OCI-LY3 (cell line): ENCODE measurements at regions not wholly inside any gene's neighbourhood (a gene's known extent, or its start where the extent isn't known, plus 50 kb on each side); places are given as distances from the start of the nearest gene placed in this dataset.
A peak's percentile ranks its signal among the peaks of the same experiment; 100 is the strongest.

Experiments used
- H2AFZ ChIP-seq: fragments of 200-600, 300-600 bp; shearing (Covaris generic); 2 replicates; pipeline ENCODE4 v1.6.0; 2014; ENCODE audit warnings: antibody characterized with exemption, low read depth, low read length
- H3K27ac ChIP-seq: fragments of 200-600, 300-600 bp; sonication (generic); 2 replicates; pipeline ENCODE4 v1.5.1; 2014; ENCODE audit warnings: mild to moderate bottlenecking, low read length, moderate library complexity, mixed read lengths
- H3K27me3 ChIP-seq: fragments of 200-600, 300-600 bp; sonication (generic); 2 replicates; pipeline ENCODE4 v1.6.1; 2014; ENCODE audit warnings: low read depth, low read length, mixed read lengths
- H3K36me3 ChIP-seq: fragments of 200-600, 300-600 bp; sonication (generic); replicated peaks from 2 replicates; pipeline ENCODE3; 2014; ENCODE audit warnings: low read depth, low read length, mixed read lengths
- H3K4me1 ChIP-seq: fragments of 300-600, 200-600 bp; sonication (generic); 2 replicates; pipeline ENCODE4 v1.6.1; 2014; ENCODE audit warnings: low read length, mixed read lengths
- H3K4me2 ChIP-seq: fragments of 200-600, 300-600 bp; sonication (generic); 2 replicates; pipeline ENCODE4 v1.6.1; 2014; ENCODE audit warnings: low read length, mixed read lengths
- H3K4me3 ChIP-seq: fragments of 300-600, 200-600 bp; sonication (generic); 2 replicates; pipeline ENCODE4 v1.5.1; 2014; ENCODE audit warnings: antibody characterized with exemption, mild to moderate bottlenecking, low read length, moderate library complexity
- H3K79me2 ChIP-seq: fragments of 300-600, 200-600 bp; shearing (Covaris generic); 2 replicates; pipeline ENCODE4 v1.6.1; 2014; ENCODE audit warnings: mild to moderate bottlenecking, low read length, mixed read lengths
- H3K9ac ChIP-seq: fragments of 300-600, 200-600 bp; shearing (Covaris generic); 2 replicates; pipeline ENCODE4 v1.6.0; 2014; ENCODE audit warnings: mild to moderate bottlenecking, low read length, moderate library complexity
- H3K9me3 ChIP-seq: fragments of 200-600, 300-600 bp; shearing (Covaris generic); 2 replicates; pipeline ENCODE4 v1.6.1; 2014; ENCODE audit warnings: low read length, mixed read lengths; ENCODE audit not compliant: insufficient read depth
- H4K20me1 ChIP-seq: fragments of 200-600, 300-600 bp; sonication (generic); 2 replicates; pipeline ENCODE4 v1.6.1; 2016; ENCODE audit warnings: low read length, mixed read lengths; ENCODE audit not compliant: insufficient read depth
- EZH2phosphoT487 ChIP-seq: fragments of 200-600 bp; shearing (Covaris generic); IDR thresholded peaks from 2 replicates; pipeline ENCODE4 v1.6.1; 2018; ENCODE audit warnings: antibody characterized with exemption, mixed run types, low read depth
- TF ChIP-seq, protein P1 (sequence below): fragments of 200-600, 300-600 bp; sonication (generic); IDR thresholded peaks from 2 replicates; pipeline ENCODE4 v1.5.1; 2014; ENCODE audit warnings: antibody characterized with exemption, low read length, low read depth

GRCh38 chr2:120815292-120815691 is 79.6 kb downstream of the GLI2 start:
- Histone ChIP-seq H3K4me2 (peak overlapping the region; percentile 14; the same call in 1 of the 2 replicates), H3K9me3 (no peaks in the 10 kb centered on the region), H3K79me2 (no peaks in the 10 kb centered on the region), H4K20me1 (no peaks in the 10 kb centered on the region), H3K4me1 (no peaks in the 10 kb centered on the region), H3K27me3 (peaks cover 6% of the 10 kb centered on the region; the same call in 1 of the 2 replicates), H2AFZ (no peak overlapping the region), H3K4me3 (no peak overlapping the region), H3K36me3 (no peaks in the 10 kb centered on the region), H3K27ac (no peak overlapping the region), H3K9ac (no peak overlapping the region)
- TF ChIP-seq, protein P1, sequence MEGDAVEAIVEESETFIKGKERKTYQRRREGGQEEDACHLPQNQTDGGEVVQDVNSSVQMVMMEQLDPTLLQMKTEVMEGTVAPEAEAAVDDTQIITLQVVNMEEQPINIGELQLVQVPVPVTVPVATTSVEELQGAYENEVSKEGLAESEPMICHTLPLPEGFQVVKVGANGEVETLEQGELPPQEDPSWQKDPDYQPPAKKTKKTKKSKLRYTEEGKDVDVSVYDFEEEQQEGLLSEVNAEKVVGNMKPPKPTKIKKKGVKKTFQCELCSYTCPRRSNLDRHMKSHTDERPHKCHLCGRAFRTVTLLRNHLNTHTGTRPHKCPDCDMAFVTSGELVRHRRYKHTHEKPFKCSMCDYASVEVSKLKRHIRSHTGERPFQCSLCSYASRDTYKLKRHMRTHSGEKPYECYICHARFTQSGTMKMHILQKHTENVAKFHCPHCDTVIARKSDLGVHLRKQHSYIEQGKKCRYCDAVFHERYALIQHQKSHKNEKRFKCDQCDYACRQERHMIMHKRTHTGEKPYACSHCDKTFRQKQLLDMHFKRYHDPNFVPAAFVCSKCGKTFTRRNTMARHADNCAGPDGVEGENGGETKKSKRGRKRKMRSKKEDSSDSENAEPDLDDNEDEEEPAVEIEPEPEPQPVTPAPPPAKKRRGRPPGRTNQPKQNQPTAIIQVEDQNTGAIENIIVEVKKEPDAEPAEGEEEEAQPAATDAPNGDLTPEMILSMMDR = no peak
- no peak for TF ChIP-seq EZH2phosphoT487

DNA sequence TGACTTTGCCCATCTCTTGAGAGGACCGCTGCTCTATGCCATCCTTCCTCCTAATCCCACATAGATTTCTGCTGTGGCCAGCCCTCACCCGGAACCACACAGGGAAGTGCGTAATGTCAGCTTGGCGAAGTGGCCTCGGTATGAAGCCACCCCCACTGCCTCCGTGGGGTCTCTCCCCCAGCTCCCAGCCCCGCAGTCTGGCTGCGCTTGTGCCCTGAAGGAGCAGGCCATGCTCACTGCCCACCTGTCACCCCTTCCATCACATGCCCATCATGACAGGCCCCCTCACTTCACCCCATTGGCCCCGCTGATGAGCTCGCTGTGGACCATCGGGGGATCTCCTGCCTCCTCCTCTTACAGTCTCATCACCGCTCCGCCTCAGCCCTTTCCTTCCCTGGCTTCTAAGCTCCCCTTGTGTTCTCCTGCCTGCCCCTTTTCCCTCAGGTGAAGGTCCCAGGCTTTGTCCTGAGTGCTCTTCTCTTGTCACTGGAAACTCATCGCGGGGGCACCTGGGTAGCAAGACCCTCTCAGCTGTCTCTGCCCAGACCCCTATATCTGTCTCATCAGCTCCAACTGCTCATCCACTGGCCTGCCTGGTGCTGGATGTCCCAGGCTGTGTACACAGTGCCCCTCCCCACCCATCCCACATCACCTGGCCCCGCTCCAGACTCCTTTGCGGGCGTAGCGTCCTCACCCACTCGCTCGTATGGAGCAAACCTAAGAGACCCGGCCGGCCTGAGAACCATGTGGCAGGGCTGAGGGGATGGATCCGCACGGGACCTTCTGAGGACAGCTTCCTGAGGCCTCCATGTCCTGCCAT is 81.7 kb downstream of the GLI2 start:
- H3K4me3 ChIP-seq = no peak overlapping the region
- H3K9me3 ChIP-seq = no peaks in the 10 kb centered on the region
- no peak overlapping the region for H3K4me2 ChIP-seq
- H3K9ac ChIP-seq = no peak overlapping the region
- no peaks in the 10 kb centered on the region for H3K79me2 ChIP-seq
- TF ChIP-seq, protein P1 = no peak
- no peak for TF ChIP-seq EZH2phosphoT487
- no peaks in the 10 kb centered on the region for H3K36me3 ChIP-seq
- peaks cover 12% of the 10 kb centered on the region; the same call in 1 of the 2 replicates for H3K27me3 ChIP-seq
- H3K27ac ChIP-seq = no peak overlapping the region
- H4K20me1 ChIP-seq = no peaks in the 10 kb centered on the region
- no peaks in the 10 kb centered on the region for H3K4me1 ChIP-seq
- no peak overlapping the region for H2AFZ ChIP-seq

GRCh38 chr2:120817956-120818325 is 82.3 kb downstream of the GLI2 start:
- Histone ChIP-seq H3K27me3 (peaks cover 12% of the 10 kb centered on the region; the same call in 1 of the 2 replicates), H3K9me3 (no peaks in the 10 kb centered on the region), H3K4me1 (no peaks in the 10 kb centered on the region), H2AFZ (no peak overlapping the region), H3K4me3 (no peak overlapping the region), H3K4me2 (no peak overlapping the region), H3K79me2 (no peaks in the 10 kb centered on the region), H3K27ac (no peak overlapping the region), H3K9ac (no peak overlapping the region), H4K20me1 (no peaks in the 10 kb centered on the region), H3K36me3 (no peaks in the 10 kb centered on the region)
- TF ChIP-seq, protein P1 = no peak
- TF ChIP-seq EZH2phosphoT487 = no peak

GRCh38 chr2:120818441-120818920 is 82.8 kb downstream of the GLI2 start:
- H2AFZ ChIP-seq = no peak overlapping the region
- H3K27ac ChIP-seq = no peak overlapping the region
- no peaks in the 10 kb centered on the region for H3K79me2 ChIP-seq

More at GRCh38 chr2:120818441-120818920, 82.8 kb downstream of the GLI2 start:
- Histone ChIP-seq H4K20me1 (no peaks in the 10 kb centered on the region), H3K4me1 (no peaks in the 10 kb centered on the region), H3K4me2 (no peak overlapping the region), H3K27me3 (peaks cover 11% of the 10 kb centered on the region; the same call in 1 of the 2 replicates), H3K9ac (no peak overlapping the region), H3K36me3 (no peaks in the 10 kb centered on the region), H3K9me3 (no peaks in the 10 kb centered on the region), H3K4me3 (no peak overlapping the region)
- TF ChIP-seq, protein P1 = no peak
- TF ChIP-seq EZH2phosphoT487 = no peak
